ENCODE measurements at regions not wholly inside any gene's neighbourhood (a gene's known extent, or its start where the extent isn't known, plus 50 kb on each side); places are given as distances from the start of the nearest gene placed in this dataset.
"Not testable (repeated sequence)": the region's sequence is repeated elsewhere in the genome, so short reads cannot be mapped to it uniquely, and the experiment has no call there.

- TF ChIP-seq CTCF (IDR thresholded peaks at IDR 0.05; ENCODE audit: extremely low read depth, insufficient read depth, missing control alignments) = no peak
- in situ Hi-C loops (cut with MboI; ENCODE audit: low pct_unique_long_range_greater_than_20kb, low sequenced_read_pairs, unreplicated experiment) = no loop called here
- no peak for DNase-seq (ENCODE audit: low spot score)
Measured at GRCh38 chr21:9008636-9009035, 1512.7 kb upstream of the TPTE start.

- DNase-seq (ENCODE audit: low spot score); in situ Hi-C loops (cut with MboI; ENCODE audit: low pct_unique_long_range_greater_than_20kb, low sequenced_read_pairs, unreplicated experiment): not testable (repeated sequence)
Measured at GRCh38 chr21:9009267-9010016, 1511.9 kb upstream of the TPTE start.

- in situ Hi-C loops (cut with MboI; ENCODE audit: low pct_unique_long_range_greater_than_20kb, low sequenced_read_pairs, unreplicated experiment); DNase-seq (ENCODE audit: low spot score): not testable (repeated sequence)
Measured at GRCh38 chr21:9010121-9010795, 1511.1 kb upstream of the TPTE start.

- DNase-seq (ENCODE audit: low spot score); in situ Hi-C loops (cut with MboI; ENCODE audit: low pct_unique_long_range_greater_than_20kb, low sequenced_read_pairs, unreplicated experiment): not testable (repeated sequence)
Measured at GRCh38 chr21:9010936-9011890, 1510.2 kb upstream of the TPTE start.

- in situ Hi-C loops (cut with MboI; ENCODE audit: low pct_unique_long_range_greater_than_20kb, low sequenced_read_pairs, unreplicated experiment); DNase-seq (ENCODE audit: low spot score): not testable (repeated sequence)
Measured at GRCh38 chr21:9011916-9012315, 1509.5 kb upstream of the TPTE start.

- DNase-seq (ENCODE audit: low spot score); in situ Hi-C loops (cut with MboI; ENCODE audit: low pct_unique_long_range_greater_than_20kb, low sequenced_read_pairs, unreplicated experiment): not testable (repeated sequence)
Measured at GRCh38 chr21:9013502-9014242, 1507.7 kb upstream of the TPTE start.

GRCh38 chr21:9014243-9014734, 1507.1 kb upstream of the TPTE start:
- DNase-seq (ENCODE audit: low spot score); in situ Hi-C loops (cut with MboI; ENCODE audit: low pct_unique_long_range_greater_than_20kb, low sequenced_read_pairs, unreplicated experiment): not testable (repeated sequence)

- DNase-seq (ENCODE audit: low spot score); in situ Hi-C loops (cut with MboI; ENCODE audit: low pct_unique_long_range_greater_than_20kb, low sequenced_read_pairs, unreplicated experiment): not testable (repeated sequence)
Measured at GRCh38 chr21:9015483-9016197, 1505.7 kb upstream of the TPTE start.

GRCh38 chr21:9017206-9017605, 1504.2 kb upstream of the TPTE start:
- in situ Hi-C loops (cut with MboI; ENCODE audit: low pct_unique_long_range_greater_than_20kb, low sequenced_read_pairs, unreplicated experiment); DNase-seq (ENCODE audit: low spot score): not testable (repeated sequence)

GRCh38 chr21:9018731-9019253, 1502.6 kb upstream of the TPTE start:
- DNase-seq (ENCODE audit: low spot score); in situ Hi-C loops (cut with MboI; ENCODE audit: low pct_unique_long_range_greater_than_20kb, low sequenced_read_pairs, unreplicated experiment): not testable (repeated sequence)

- DNase-seq (ENCODE audit: low spot score); in situ Hi-C loops (cut with MboI; ENCODE audit: low pct_unique_long_range_greater_than_20kb, low sequenced_read_pairs, unreplicated experiment): not testable (repeated sequence)
Measured at GRCh38 chr21:9024006-9024767, 1497.2 kb upstream of the TPTE start.

GRCh38 chr21:9026729-9027416, 1494.5 kb upstream of the TPTE start:
- in situ Hi-C loops (cut with MboI; ENCODE audit: low pct_unique_long_range_greater_than_20kb, low sequenced_read_pairs, unreplicated experiment); DNase-seq (ENCODE audit: low spot score): not testable (repeated sequence)

- DNase-seq (ENCODE audit: low spot score); in situ Hi-C loops (cut with MboI; ENCODE audit: low pct_unique_long_range_greater_than_20kb, low sequenced_read_pairs, unreplicated experiment): not testable (repeated sequence)
Measured at GRCh38 chr21:9027417-9027800, 1494.0 kb upstream of the TPTE start.

All from GM13977 (cell line).